CD4-positive, alpha-beta T cell (primary cell): ENCODE measurements at regions not wholly inside any gene's neighbourhood (a gene's known extent, or its start where the extent isn't known, plus 50 kb on each side); places are given as distances from the start of the nearest gene placed in this dataset.

Experiments used
- ATAC-seq: fragments of 200-7000 bp; cut with Tn5 transposase; one replicate; pipeline ENCODE4 v1.10.0; 2022; ENCODE audit warnings: mild to moderate bottlenecking; ENCODE audit not compliant: poor library complexity
- CTCF ChIA-PET: fragments of 350-600 bp; sonication (Branson Sonifier 250); formaldehyde crosslinking; loops from one replicate; lab custom pipeline; 2021; ENCODE audit warnings: antibody characterized with exemption, inconsistent platforms; lab: Charles Lee
- POLR2A ChIA-PET: fragments of 350-600 bp; sonication (Branson Sonifier 250); formaldehyde crosslinking; loops from one replicate; lab custom pipeline; 2021; ENCODE audit warnings: antibody characterized with exemption, inconsistent platforms; lab: Charles Lee
- DNase-seq, 14 experiments: peaks; one replicate each; pipeline ENCODE4 v3.0.0-alpha.2; 2013 to 2020; ENCODE audit warnings: mixed read lengths in 2 of 14
- H3K27ac ChIP-seq, 2 donors: one replicate each; pipeline versions ENCODE4 v1.5.1 to v1.7.0; 2013; ENCODE audit warnings: low read length in 2 of 2, low read depth in 1 of 2, mild to moderate bottlenecking in 1 of 2
- H3K27me3 ChIP-seq, 2 experiments: 1 replicate in 1 of 2; 2 replicates in 1 of 2; pipeline versions ENCODE4 v1.6.1 to v1.7.0; 2013; ENCODE audit warnings: low read length in 2 of 2, control low read depth in 1 of 2, mild to moderate bottlenecking in 1 of 2, moderate library complexity in 1 of 2; ENCODE audit not compliant: insufficient read depth in 2 of 2, control insufficient read depth in 1 of 2
- H3K36me3 ChIP-seq: one replicate; pipeline ENCODE4 v1.6.1; 2013; ENCODE audit warnings: low read length, control low read depth; ENCODE audit not compliant: insufficient read depth
- H3K4me1 ChIP-seq: one replicate; pipeline ENCODE4 v1.6.1; 2013; ENCODE audit warnings: low read length, control low read depth; ENCODE audit not compliant: insufficient read depth
- H3K4me3 ChIP-seq: one replicate; pipeline ENCODE4 v1.5.1; 2013; ENCODE audit warnings: mild to moderate bottlenecking, low read length, moderate library complexity
- H3K9me3 ChIP-seq, 2 experiments: 1 replicate in 1 of 2; 2 replicates in 1 of 2; pipeline versions ENCODE4 v1.6.1 to v1.7.0; 2013; ENCODE audit warnings: low read length in 2 of 2, mild to moderate bottlenecking in 2 of 2, control low read depth in 1 of 2, moderate library complexity in 1 of 2; ENCODE audit not compliant: control insufficient read depth in 1 of 2, insufficient read depth in 1 of 2
- H3K27ac Mint-ChIP-seq: one replicate; pipeline ENCODE4 v1.8.0; 2020; ENCODE audit warnings: mixed read lengths
- H3K27me3 Mint-ChIP-seq: one replicate; pipeline ENCODE4 v1.8.0; 2021; ENCODE audit warnings: mixed read lengths
- H3K36me3 Mint-ChIP-seq: one replicate; pipeline ENCODE4 v1.8.0; 2021; ENCODE audit warnings: low read depth, mixed read lengths
- H3K4me1 Mint-ChIP-seq: one replicate; pipeline ENCODE4 v1.8.0; 2021; ENCODE audit warnings: low read depth, mixed read lengths
- H3K4me3 Mint-ChIP-seq: one replicate; pipeline ENCODE4 v1.8.0; 2020; ENCODE audit warnings: mild to moderate bottlenecking, mixed read lengths
- H3K9me3 Mint-ChIP-seq: one replicate; pipeline ENCODE4 v1.8.0; 2020; ENCODE audit warnings: mixed read lengths
- CTCF ChIP-seq: fragments of 200-600 bp; IDR thresholded peaks from one replicate; pipeline ENCODE4 v1.8.0; 2022; ENCODE audit warnings: antibody characterized with exemption, mild to moderate bottlenecking
- intact Hi-C, 2 experiments: fragments of 100-400 bp; cut with DNase I in 1 of 2; cut with micrococcal nuclease in 1 of 2; formaldehyde crosslinking; loops; one replicate each; pipeline versions ENCODE4 v1.15.1 to v1.9.0; 2023 to 2025; cut with DNase I, micrococcal nuclease

DNA sequence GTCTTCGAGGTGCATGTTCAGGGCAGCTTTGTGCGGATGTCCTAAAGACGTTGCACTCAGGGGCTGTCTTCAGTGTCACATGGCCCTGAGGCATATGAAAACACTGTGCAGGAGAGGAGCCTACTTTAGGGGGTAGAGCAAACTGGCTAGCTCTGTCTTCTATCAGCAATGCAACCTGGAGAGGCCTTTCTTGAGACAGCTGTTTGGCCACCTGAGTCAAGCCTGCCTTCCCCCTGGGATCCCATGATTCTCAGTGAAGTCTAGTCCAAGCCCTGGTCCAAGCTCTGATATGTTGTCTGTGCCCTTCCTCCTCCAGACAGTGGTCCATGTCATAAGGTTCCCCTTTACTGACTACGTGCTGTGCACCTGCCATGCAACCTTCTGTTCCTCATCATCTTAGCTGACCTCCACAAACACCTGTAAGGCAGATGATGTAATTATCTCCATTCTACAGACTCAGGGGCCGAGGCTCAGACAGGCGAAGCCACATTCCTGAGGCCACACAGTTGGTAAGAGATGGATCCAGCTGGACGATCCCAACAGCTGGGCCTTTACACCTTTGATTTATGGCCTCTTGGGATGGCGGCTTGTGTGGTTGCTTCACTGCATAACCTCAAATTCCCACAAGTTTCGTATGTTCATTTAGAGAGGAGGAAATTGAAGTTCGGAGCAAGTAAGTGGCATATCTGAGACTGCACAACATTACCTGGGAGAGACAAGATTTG is 109.9 kb downstream of the COPS8 start:
- H3K27ac Mint-ChIP-seq, result no peak overlapping the region
- H3K4me3 ChIP-seq, result no peak overlapping the region
- H3K27me3 ChIP-seq, result no peaks in the 10 kb centered on the region
- no peaks in the 10 kb centered on the region for H3K9me3 Mint-ChIP-seq
- H3K4me3 Mint-ChIP-seq, result no peak overlapping the region
- ChIA-PET POLR2A (no interaction called here), CTCF (no interaction called here)
- no peaks in the 10 kb centered on the region for H3K9me3 ChIP-seq
- intact Hi-C loops, result no loop called here
- no peaks in the 10 kb centered on the region for H3K4me1 Mint-ChIP-seq
- no peaks in the 10 kb centered on the region for H3K36me3 Mint-ChIP-seq
- no peak for ATAC-seq
- H3K4me1 ChIP-seq, result no peaks in the 10 kb centered on the region
- no peak overlapping the region for H3K27ac ChIP-seq
- no peaks in the 10 kb centered on the region for H3K36me3 ChIP-seq
- TF ChIP-seq CTCF, result no peak
- DNase-seq, result no peak
- peaks cover 4% of the 10 kb centered on the region for H3K27me3 Mint-ChIP-seq

DNA sequence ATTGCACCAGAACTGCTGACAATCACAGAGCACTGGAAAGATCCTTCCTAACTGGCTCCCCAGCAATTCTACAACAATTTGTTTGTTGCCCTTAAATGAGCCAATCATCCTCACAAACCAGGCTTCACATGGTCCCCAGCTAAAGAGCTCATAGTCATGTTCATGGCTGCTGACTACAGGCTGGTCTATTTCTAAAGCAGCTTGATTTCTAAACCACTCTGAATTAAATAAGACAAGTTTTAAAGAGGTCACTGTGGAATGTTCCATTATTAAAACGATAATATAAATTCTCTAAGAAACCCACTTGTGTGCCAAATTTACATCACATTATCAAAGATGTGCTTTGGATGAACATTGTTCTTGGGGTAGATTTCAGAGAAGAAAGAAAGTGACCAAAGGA is 110.7 kb downstream of the COPS8 start:
- ChIA-PET CTCF (no interaction called here), POLR2A (no interaction called here)
- Histone ChIP-seq H3K4me3 (no peak overlapping the region), H3K27me3 (no peaks in the 10 kb centered on the region), H3K4me1 (no peaks in the 10 kb centered on the region), H3K27ac (no peak overlapping the region), H3K36me3 (no peaks in the 10 kb centered on the region), H3K9me3 (no peaks in the 10 kb centered on the region)
- ATAC-seq (no peak), DNase-seq (no peak)
- no peaks in the 10 kb centered on the region for H3K4me1 Mint-ChIP-seq
- H3K27me3 Mint-ChIP-seq, result peaks cover under 1% of the 10 kb centered on the region
- no peak overlapping the region for H3K4me3 Mint-ChIP-seq
- intact Hi-C loops, result no loop called here
- TF ChIP-seq CTCF, result no peak
- H3K9me3 Mint-ChIP-seq, result no peaks in the 10 kb centered on the region
- no peaks in the 10 kb centered on the region for H3K36me3 Mint-ChIP-seq
- no peak overlapping the region for H3K27ac Mint-ChIP-seq

- Mint-ChIP-seq H3K9me3 (no peaks in the 10 kb centered on the region), H3K36me3 (no peaks in the 10 kb centered on the region), H3K4me1 (no peaks in the 10 kb centered on the region), H3K27me3 (no peaks in the 10 kb centered on the region), H3K27ac (no peak overlapping the region), H3K4me3 (no peak overlapping the region)
- no peaks in the 10 kb centered on the region for H3K9me3 ChIP-seq
- DNase-seq (no peak), ATAC-seq (no peak)
- POLR2A ChIA-PET, result no interaction called here
- no peaks in the 10 kb centered on the region for H3K4me1 ChIP-seq
- no peak overlapping the region for H3K27ac ChIP-seq
- intact Hi-C loops, result no loop called here
- CTCF ChIA-PET, result no interaction called here
- H3K36me3 ChIP-seq, result no peaks in the 10 kb centered on the region
- no peak overlapping the region for H3K4me3 ChIP-seq
- no peak for TF ChIP-seq CTCF
- H3K27me3 ChIP-seq, result no peaks in the 10 kb centered on the region
Observed at GRCh38 chr2:237196866-237197618, 111.4 kb downstream of the COPS8 start.
